HG03439 (cell line): ENCODE measurements at regions not wholly inside any gene's neighbourhood (a gene's known extent, or its start where the extent isn't known, plus 50 kb on each side); places are given as distances from the start of the nearest gene placed in this dataset.
"Not testable (repeated sequence)": the region's sequence is repeated elsewhere in the genome, so short reads cannot be mapped to it uniquely, and the experiment has no call there.

Experiments used
- ATAC-seq: cut with Tn5 transposase; IDR thresholded peaks from one replicate; pipeline ENCODE4 v1.9.1; 2021; ENCODE audit warnings: mild to moderate bottlenecking, moderate library complexity; ENCODE audit not compliant: unreplicated experiment

DNA sequence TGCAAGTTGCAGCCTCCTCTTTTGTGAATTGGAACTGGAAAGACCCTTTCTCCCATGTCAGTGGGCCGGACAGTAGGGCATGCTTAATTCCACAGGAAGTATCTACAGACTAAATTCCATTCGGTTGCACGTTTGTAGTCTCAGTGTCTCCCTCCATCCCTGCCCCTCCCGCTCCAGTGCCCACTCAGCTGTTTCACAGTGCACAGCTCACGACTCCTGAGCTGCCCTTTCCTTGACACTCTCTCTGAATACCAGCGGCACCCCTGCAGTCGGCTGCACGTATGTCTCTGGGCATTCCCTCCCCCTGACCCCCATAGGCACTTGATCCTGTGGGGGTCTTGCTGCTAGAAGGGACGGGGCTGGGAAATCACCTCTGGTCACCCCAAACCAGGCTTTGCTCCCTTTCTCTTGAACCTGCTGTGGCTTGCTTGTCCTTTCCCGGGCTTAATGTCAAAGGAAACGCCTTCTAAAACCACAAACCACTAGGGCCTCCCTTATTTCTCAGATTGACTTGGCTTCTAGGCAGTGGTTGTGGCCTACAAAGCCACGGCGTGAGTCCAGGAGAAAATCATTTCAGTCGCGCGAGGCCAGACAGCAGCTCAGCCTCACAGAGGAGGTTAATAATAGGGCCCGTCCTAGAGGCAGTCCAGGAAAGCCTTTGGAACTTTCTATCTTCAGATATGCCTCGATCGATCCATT, 365.3 kb upstream of the PROX1 start:
- ATAC-seq: no peak

DNA sequence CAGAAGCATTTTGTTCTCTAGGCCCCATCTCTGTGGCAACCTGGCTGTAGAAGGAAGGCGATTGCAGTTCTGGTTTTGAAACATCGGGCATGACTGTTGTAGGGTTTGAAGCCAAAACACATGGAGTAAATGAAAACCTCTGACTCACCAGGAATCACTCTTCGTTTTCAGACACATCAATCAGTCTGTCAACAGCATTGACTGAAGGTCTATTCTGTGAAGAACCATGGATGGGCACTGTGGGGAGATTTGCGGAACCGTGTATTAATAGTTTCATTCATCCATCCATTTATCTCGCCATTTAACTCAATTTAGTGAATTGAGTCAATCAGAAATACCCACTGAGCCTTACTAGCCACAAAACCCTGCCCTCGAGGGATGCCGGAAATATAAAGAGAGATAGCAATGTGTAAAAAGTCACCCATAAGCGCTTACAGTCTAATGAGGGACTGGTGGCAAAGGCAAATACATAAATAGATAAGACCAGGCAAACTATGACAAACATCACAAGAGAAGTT, 364.6 kb upstream of the PROX1 start:
- ATAC-seq: no peak

DNA sequence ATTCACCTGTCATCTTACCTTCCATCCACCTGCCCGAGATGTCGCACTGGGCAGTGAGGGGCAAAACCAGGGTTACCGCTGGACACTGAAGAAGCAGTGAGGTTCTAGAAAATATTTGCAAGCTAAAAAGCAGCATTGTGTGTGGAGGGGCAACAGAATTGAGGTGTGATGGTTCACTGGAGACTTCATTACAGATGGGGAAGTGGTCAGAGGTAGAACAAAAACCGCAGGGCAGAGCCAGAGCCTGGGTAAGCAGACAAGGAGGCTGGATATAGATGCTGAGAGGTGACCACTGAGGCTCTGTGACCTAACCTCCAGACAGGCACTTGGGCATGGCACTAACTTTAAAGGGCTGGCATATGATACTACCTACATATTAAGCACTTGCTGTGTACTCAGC, 363.9 kb upstream of the PROX1 start:
- no peak for ATAC-seq

DNA sequence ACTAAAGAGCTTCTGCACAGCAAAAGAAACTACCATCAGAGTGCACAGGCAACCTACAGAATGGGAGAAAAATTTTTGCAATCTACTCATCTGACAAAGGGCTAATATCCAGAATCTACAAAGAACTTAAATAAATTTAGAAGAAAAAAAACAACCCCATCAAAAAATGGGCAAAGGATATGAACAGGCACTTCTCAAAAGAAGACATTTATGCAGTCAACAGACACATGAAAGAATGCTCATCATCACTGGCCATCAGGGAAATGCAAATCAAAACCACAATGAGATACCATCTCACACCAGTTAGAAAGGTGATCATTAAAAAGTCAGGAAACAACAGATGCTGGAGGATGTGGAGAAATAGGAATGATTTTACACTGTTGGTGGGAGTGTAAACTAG, 351.0 kb upstream of the PROX1 start:
- ATAC-seq: not testable (repeated sequence)

DNA sequence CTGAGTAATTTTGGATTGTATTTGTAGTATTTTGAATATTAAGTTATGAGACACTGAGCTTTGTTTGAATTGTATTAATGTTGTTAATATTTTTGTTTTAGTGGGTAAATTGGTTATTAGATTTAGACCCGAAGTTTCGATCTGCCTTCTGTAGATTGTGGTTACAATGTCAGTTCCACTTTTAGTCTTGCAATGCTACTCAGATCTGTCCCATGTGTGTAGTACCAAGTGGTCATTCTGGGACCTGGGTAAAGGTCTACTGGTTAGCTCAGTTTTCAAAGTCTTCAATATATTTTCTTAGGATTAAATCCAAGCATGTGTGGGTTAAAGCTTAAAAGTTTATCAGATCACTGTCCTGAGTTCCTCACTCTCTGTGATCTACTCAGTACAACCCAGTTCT, 346.5 kb upstream of the PROX1 start:
- no peak for ATAC-seq

DNA sequence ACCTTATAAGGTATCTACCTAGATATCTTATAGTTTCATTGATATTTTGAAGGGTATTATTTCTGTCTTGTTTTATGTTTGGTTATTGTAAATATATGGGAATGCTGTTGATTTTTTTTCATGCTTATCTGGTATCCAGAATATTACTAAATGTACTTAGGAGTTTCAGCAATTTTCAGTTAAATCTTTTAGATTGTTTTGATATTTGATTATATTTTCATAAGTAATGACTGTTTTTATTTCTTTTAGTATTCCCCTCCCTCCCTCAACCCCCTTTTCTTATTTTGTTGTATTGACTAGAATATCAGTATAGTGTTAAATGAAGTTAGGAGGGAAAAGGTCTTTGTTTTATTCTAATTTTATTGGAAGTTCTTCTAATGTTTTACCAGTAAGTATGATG, 344.4 kb upstream of the PROX1 start:
- no peak for ATAC-seq

DNA sequence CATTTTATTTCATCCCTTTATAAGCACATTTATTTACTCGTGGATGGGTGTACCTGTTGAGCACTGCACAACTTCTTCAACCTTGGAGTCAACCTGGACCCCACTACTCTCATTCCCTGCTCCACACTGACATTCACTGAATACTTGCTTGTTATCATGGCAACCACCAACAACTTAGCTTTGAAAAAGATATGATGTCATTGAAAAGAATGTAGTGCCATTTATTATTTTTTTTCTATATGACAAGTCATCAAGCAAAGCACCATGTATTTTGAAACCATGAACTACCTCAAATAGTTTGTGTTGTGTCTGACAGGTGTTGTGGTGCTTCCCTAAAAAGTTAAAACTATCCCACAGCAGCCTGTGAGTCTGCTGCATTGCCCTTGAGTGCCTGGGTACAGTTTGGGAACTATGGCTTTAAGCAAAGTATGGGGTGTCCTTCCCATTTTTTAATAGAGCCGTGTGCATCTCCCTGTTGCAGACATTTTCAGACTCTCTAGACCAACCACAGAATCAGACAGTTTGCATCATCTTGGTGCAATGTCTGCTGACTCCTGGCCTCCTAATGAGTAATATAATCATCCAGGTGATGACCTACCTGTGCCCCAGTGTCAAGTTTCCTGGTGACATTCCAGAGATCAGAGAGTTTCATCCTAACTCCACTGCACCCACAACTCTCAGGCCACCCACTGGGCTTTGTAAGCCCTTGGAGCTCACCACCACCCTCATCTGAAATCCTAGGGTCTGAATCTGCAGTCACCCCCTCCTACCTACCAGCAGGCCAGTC, 339.7 kb upstream of the PROX1 start:
- ATAC-seq: no peak

DNA sequence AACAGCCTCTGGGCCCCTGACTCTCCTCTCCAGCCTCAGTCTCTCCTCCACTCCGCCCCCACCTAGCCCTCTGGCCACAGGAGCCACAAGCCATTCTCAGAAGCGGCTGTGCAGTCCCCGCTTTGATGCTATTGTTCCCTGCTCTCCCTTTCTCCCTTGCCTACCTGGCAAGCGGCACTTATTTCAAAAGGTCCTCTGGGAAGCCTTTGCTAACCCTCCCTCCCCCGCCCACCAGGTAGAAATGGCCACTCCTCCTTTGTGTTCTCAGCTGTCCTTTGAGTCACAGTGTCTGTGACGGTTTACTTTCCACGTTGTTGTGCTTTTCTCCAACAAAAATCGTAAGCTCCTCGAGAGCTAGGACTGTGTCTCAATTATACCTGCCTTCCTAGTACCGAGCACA, 338.4 kb upstream of the PROX1 start:
- no peak for ATAC-seq

DNA sequence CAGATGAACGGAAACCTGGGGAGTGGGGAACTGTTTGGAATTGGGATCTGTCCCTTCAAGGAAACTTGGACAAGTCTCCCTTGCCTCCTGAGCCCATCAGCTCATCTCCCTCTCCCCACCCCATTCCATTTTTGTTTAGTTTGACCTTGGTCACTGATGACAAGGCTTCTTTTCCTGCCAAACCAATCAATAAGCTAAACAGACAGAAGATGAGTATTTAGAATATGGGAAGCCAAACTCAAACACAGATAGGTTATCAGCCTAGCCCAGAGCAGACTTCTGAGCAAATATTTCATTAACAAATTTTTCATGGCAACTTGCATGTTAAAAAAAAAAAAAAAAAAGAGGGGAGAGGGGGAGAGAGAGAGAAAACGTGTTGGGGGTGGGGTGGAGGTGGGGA, 337.2 kb upstream of the PROX1 start:
- ATAC-seq: no peak

DNA sequence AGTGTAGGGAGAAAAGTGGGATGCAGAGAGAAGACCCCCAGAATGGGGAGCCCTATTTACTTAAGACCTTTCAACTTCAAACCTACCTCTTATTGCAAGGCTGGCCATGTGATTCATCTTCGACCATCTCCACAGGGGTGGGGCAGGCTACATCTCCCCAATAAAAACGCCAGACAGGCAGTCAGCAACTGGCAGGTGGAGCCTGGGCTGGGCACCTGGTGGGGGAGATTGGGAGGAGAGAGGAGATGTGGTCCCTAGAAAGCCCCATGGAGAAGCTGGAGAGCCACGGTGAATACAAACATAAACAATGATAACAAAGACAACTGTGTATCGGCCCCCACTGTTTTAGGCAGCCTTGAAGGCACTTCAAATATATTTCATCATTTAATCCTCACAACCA, 336.7 kb upstream of the PROX1 start:
- no peak for ATAC-seq

DNA sequence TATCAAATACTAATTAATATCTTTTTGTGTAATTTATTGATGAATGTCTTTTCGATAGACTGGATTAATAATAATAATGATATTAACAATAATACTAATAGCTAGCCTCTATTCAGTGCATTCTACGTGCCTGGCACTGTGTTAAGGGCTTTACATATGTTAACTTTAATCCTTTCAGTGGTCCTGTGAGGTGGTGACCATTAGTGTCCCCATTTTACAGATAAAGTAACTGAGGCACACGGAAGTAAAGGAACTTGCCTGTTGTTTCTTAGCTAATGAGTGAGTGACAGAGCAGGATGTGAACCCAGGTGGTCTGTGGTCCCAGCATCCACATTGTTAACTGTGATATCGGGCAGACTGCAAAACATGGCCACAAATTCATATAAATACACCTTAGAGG, 335.7 kb upstream of the PROX1 start:
- ATAC-seq: no peak

DNA sequence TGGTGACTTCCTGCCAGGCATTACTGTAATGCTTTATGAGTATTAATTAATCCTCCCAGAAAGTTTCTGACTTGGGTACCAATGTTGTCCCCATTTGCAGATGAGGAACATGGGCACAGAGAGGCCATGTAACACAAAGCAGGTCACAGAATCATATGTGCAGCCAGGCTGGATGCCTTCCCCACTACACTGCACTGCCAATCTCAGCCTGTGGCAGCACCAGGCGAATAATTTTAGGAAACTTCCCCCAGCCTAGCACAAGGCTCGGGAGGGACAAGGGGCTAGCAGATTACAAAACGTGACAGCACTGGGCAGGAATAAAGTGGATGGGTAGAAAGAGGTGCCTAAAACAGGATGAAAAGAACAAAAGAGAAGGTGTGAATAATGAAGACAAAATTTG, 331.7 kb upstream of the PROX1 start:
- no peak for ATAC-seq

DNA sequence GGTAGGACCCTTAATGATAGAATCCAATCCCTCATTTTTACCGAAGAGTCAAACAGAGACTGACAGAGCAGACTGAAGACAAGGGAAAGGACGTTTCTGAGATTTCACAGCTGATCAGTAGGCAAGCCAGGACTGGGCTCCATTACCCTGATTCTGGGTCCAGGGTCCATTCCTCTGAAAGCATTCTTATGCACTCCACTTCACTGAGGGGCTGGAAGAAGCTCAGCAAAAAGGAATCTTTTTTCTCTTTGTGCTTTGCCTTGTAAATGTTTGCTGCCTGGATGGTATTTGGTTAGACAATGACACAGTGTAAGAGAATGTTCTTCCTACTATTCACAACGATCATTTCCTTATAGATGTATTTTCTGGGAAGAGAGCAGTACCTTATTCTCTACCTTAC, 331.3 kb upstream of the PROX1 start:
- no peak for ATAC-seq

DNA sequence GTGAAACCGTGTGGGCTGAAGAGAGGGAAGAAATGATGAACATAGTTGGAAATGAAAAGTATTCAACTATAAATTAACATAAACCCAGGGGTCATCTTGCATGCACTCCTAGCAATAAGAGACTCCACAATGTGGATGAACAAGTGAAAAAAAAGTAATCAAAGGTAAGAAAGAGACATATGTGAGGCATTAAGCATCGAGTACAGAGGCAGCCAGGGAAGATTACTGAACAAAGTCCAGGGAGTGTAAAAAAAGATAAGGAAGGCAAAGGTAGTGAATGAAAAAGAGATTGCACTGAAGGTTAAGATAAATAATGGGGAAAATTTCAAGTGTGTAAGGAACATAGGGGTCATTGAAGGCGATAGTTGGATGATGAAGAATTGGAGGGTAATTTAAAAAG, 330.8 kb upstream of the PROX1 start:
- no peak for ATAC-seq

DNA sequence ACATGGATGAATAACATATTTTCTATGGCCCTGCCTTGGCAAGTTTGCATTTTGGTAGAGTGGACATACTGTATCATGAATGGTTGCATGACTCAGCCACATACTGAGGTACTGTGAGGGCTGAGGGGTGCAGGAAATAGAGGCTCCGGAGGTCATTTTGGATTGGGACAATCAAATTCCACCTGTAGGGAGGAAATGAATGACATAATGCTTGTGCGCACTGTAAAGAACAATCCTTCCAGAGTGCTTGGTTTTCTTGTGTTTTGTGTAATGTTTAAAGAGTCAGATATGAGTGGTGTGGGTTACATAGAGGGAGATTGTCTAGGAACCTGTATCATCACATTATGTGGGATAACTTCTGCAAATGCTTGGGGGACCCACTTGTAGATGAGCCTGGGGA, 329.9 kb upstream of the PROX1 start:
- ATAC-seq: no peak

DNA sequence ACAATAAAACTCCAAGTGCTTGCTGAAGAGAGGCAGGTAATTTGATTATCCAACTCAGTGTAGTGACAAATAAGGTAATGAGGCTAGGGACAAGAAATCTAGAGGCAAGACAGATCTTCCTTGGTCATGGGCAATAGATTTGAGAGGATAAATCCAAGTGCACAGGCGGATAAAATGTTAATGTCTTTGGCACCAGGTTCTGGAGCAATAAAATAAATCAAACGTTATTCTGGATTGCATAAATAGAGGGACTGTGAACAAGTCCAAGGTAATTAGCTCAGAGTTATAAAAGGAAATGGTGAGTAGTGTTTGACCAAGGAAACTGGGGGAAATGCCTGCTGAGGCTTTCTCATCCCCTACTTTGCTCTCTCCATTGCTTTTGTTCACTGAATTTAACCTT, 329.3 kb upstream of the PROX1 start:
- ATAC-seq: no peak

DNA sequence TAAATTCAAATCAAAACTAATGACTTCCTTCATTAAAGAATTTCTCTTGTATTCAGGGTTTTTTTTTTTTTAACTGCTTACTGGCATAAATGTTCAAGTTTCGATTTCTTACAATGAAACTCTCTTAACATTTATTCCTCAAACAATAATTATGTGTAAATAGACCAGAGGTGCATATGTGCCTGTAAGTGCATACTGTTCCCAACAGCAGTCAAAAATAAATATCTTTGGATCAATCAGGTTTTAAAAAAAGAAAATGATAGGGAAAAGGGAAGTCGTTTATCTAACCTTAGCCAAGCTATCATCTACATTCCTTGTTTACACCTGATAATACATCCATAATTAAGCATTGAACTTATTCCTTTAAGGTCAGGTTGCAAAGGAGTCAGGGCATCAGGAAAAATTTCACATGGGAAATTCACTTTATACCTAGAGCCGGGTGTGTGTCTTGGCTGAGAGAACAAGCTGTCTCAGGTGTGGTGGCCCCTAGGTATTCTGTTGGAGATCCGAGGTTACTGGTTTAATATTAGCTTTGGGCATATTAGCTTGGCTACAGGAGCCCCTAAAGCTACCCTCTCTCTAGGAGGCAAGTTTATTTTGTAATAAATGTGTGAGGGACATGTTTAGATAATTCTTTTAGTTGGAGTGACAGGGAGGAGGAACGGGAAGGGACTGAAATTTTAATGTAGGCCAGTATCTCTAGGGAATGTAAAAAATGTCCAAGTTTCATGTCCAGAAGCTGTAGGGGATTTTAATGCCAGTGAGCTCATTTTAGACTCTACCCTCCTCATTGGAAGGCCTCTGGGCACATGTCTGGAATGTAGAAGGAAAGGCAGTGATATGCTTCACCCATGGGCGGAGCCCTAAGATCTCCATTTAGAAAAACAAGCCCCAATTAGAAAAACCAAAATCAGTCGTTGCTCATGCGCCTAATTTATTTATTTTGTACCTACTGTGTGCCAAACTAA, 327.9 kb upstream of the PROX1 start:
- no peak for ATAC-seq

DNA sequence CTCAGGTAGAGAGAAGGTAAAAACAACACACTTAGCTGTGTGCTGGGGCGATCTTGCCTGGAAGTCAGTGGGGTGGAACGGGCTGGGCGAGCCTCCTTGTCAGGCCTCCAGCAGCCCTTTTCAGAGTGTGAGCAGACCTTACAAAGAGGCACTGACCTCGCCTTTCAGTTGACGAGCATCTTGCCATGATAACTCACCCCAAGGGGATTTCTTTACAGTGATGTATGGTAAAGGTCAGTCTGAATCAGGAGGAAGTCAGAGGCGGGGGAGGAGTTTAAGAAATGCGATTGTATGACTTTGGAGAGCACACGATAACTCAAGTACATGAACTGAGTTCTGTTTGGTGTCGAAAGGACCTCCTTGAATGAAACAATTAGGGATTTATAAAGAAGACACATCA, 326.5 kb upstream of the PROX1 start:
- ATAC-seq: no peak

DNA sequence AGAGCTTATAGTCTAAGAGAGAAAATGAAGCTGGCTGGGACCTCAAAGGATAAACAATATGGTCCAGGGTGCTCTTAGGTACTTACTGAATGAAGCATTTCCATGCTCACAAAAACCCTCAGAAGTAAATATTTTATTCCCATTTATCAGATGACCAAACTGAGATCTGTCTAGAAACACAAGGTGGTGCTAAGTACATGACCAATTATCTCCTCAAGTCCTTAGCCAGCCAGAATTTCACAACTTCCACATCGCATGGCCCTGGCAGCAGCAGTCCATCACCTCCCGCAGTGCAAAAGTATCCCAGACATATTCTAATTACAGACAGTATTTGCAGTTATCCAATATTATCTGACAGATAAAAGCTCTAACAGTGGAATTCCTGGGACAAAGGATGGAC, 321.7 kb upstream of the PROX1 start:
- no peak for ATAC-seq

DNA sequence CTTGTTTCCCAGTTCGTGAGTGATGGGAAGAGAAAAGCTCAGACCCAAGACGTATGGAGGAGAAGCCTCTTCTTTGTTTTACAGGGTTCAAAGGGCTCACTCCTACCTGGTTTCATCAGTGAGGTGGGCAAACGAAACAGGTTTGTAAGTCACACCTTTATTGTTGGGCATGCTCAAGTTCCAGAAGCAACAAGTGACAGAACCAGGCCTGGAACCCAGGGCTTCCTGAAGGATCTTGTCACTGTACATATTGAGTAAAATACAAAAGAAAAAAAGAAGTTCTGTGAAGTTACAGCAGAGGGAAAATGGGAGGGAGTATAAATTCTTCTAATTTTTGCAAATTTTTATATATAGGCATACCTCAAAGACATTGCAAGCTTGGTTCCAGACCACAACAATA, 320.9 kb upstream of the PROX1 start:
- ATAC-seq: no peak

DNA sequence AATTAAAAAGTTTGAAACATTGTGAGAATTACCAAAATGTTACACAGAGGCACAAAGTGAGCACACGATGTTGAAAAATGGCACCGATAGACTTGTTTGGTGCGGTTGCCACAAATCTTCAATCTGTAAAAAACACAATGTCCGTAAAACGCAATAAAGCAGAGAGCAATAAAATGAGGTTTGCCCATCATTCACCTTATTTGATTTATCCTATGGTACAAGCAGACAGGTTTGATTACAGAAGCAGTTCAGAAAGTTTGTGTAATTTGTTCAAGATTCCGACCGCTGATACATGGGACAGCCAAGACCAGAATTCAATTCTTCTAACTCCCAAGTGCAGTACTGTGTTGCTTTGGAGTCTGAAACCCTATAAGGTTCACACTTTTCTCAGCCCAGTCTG, 318.3 kb upstream of the PROX1 start:
- ATAC-seq: no peak
